ACC112 (cell line): ENCODE measurements at regions not wholly inside any gene's neighbourhood (a gene's known extent, or its start where the extent isn't known, plus 50 kb on each side); places are given as distances from the start of the nearest gene placed in this dataset.

Experiments
- H2AFZ ChIP-seq: fragments of 200-600 bp; sonication (generic); one replicate; pipeline ENCODE4 v1.6.0; 2017; ENCODE audit warnings: antibody characterized with exemption, low read length; ENCODE audit not compliant: unreplicated experiment
- H3K27ac ChIP-seq: fragments of 200-600 bp; sonication (generic); 2 replicates; pipeline ENCODE4 v1.5.1; 2014; ENCODE audit warnings: low read depth, mild to moderate bottlenecking, antibody characterized with exemption, low read length, moderate library complexity
- H3K27me3 ChIP-seq: fragments of 200-600 bp; sonication (generic); 2 replicates; pipeline ENCODE4 v1.6.1; 2014; ENCODE audit warnings: mild to moderate bottlenecking, antibody characterized with exemption, low read length, moderate library complexity, mixed read lengths; ENCODE audit not compliant: insufficient read depth
- H3K36me3 ChIP-seq: fragments of 200-600 bp; sonication (generic); 2 replicates; pipeline ENCODE4 v1.6.1; 2016; ENCODE audit warnings: mild to moderate bottlenecking, antibody characterized with exemption, low read length, moderate library complexity, mixed read lengths; ENCODE audit not compliant: insufficient read depth
- H3K4me1 ChIP-seq: fragments of 200-600 bp; sonication (generic); one replicate; pipeline ENCODE4 v1.6.1; 2016; ENCODE audit warnings: low read length, mixed read lengths; ENCODE audit not compliant: insufficient read depth, unreplicated experiment, control insufficient read depth
- H3K4me3 ChIP-seq: fragments of 200-600 bp; sonication (generic); 2 replicates; pipeline ENCODE4 v1.5.1; 2014; ENCODE audit warnings: mild to moderate bottlenecking, low read depth, low read length
- H3K79me2 ChIP-seq: fragments of 200-600 bp; sonication (generic); one replicate; pipeline ENCODE4 v1.6.0; 2016; ENCODE audit warnings: low read length; ENCODE audit not compliant: control insufficient read depth, unreplicated experiment, insufficient read depth

GRCh38 chr9:107944387-107944786 lies 454.8 kb upstream of the KLF4 start:
- no peak overlapping the region for H3K4me3 ChIP-seq
- H3K27ac ChIP-seq: no peak overlapping the region
- H2AFZ ChIP-seq: no peak overlapping the region
- H3K79me2 ChIP-seq: no peaks in the 10 kb centered on the region
- no peaks in the 10 kb centered on the region for H3K4me1 ChIP-seq
- H3K36me3 ChIP-seq: no peaks in the 10 kb centered on the region
- no peaks in the 10 kb centered on the region for H3K27me3 ChIP-seq

GRCh38 chr9:107943901-107944300 lies 454.3 kb upstream of the KLF4 start:
- Histone ChIP-seq H3K27me3 (no peaks in the 10 kb centered on the region), H3K36me3 (no peaks in the 10 kb centered on the region), H3K27ac (no peak overlapping the region), H3K4me1 (no peaks in the 10 kb centered on the region), H3K79me2 (no peaks in the 10 kb centered on the region), H2AFZ (no peak overlapping the region), H3K4me3 (no peak overlapping the region)

- no peak overlapping the region for H2AFZ ChIP-seq
- no peak overlapping the region for H3K4me3 ChIP-seq
- no peaks in the 10 kb centered on the region for H3K36me3 ChIP-seq
- H3K27me3 ChIP-seq: no peaks in the 10 kb centered on the region
- no peaks in the 10 kb centered on the region for H3K4me1 ChIP-seq
- no peaks in the 10 kb centered on the region for H3K79me2 ChIP-seq
- H3K27ac ChIP-seq: no peak overlapping the region
Observed at GRCh38 chr9:107942856-107943255, 453.3 kb upstream of the KLF4 start.

- Histone ChIP-seq H3K27me3 (no peaks in the 10 kb centered on the region), H3K27ac (no peak overlapping the region), H3K4me1 (no peaks in the 10 kb centered on the region), H3K79me2 (no peaks in the 10 kb centered on the region), H2AFZ (no peak overlapping the region), H3K4me3 (no peak overlapping the region), H3K36me3 (no peaks in the 10 kb centered on the region)
Observed at GRCh38 chr9:107942291-107942690, 452.7 kb upstream of the KLF4 start.

- Histone ChIP-seq H2AFZ (no peak overlapping the region), H3K79me2 (no peaks in the 10 kb centered on the region), H3K4me1 (no peaks in the 10 kb centered on the region), H3K36me3 (no peaks in the 10 kb centered on the region), H3K27me3 (no peaks in the 10 kb centered on the region), H3K4me3 (no peak overlapping the region), H3K27ac (no peak overlapping the region)
Observed at GRCh38 chr9:107940616-107941595, 451.3 kb upstream of the KLF4 start.

GRCh38 chr9:107938801-107939386 lies 449.3 kb upstream of the KLF4 start:
- Histone ChIP-seq H3K79me2 (no peaks in the 10 kb centered on the region), H3K36me3 (no peaks in the 10 kb centered on the region), H3K4me3 (no peak overlapping the region), H3K27ac (no peak overlapping the region), H2AFZ (no peak overlapping the region), H3K27me3 (no peaks in the 10 kb centered on the region), H3K4me1 (peaks cover 8% of the 10 kb centered on the region)

- Histone ChIP-seq H2AFZ (no peak overlapping the region), H3K27me3 (no peaks in the 10 kb centered on the region), H3K36me3 (no peaks in the 10 kb centered on the region), H3K79me2 (no peaks in the 10 kb centered on the region), H3K4me1 (peaks cover 34% of the 10 kb centered on the region), H3K27ac (no peak overlapping the region), H3K4me3 (no peak overlapping the region)
Observed at GRCh38 chr9:107935931-107936330, 446.4 kb upstream of the KLF4 start.

- Histone ChIP-seq H2AFZ (peak overlapping the region; percentile 10), H3K4me3 (peak overlapping the region; percentile 55; the same call in 1 of the 2 replicates), H3K27ac (peak overlapping the region; percentile 87)
Observed at GRCh38 chr9:107933516-107933915, 443.9 kb upstream of the KLF4 start.

GRCh38 chr9:107933097-107933496 lies 443.5 kb upstream of the KLF4 start:
- H2AFZ ChIP-seq: peak overlapping the region; percentile 57

More at GRCh38 chr9:107933516-107933915, 443.9 kb upstream of the KLF4 start:
- Histone ChIP-seq H3K79me2 (no peaks in the 10 kb centered on the region), H3K4me1 (peaks cover 34% of the 10 kb centered on the region), H3K27me3 (no peaks in the 10 kb centered on the region), H3K36me3 (no peaks in the 10 kb centered on the region)

GRCh38 chr9:107932601-107933000 lies 443.0 kb upstream of the KLF4 start:
- Histone ChIP-seq H2AFZ (peak overlapping the region; percentile 57), H3K27me3 (no peaks in the 10 kb centered on the region), H3K4me1 (peaks cover 34% of the 10 kb centered on the region), H3K36me3 (no peaks in the 10 kb centered on the region), H3K79me2 (no peaks in the 10 kb centered on the region), H3K4me3 (peak overlapping the region; percentile 55; the same call in 1 of the 2 replicates), H3K27ac (peak overlapping the region; percentile 87)

More at GRCh38 chr9:107933097-107933496, 443.5 kb upstream of the KLF4 start:
- Histone ChIP-seq H3K27ac (peak overlapping the region; percentile 87), H3K36me3 (no peaks in the 10 kb centered on the region), H3K79me2 (no peaks in the 10 kb centered on the region), H3K27me3 (no peaks in the 10 kb centered on the region), H3K4me3 (peak overlapping the region; percentile 55; the same call in 1 of the 2 replicates), H3K4me1 (peaks cover 34% of the 10 kb centered on the region)
